OCI-LY7 (cell line): ENCODE measurements at regions not wholly inside any gene's neighbourhood (a gene's known extent, or its start where the extent isn't known, plus 50 kb on each side); places are given as distances from the start of the nearest gene placed in this dataset.

ENCODE experiments used
- EZH2phosphoT487 ChIP-seq: fragments of 200-600 bp; sonication (generic); IDR thresholded peaks from 2 replicates; pipeline ENCODE4 v1.6.1; 2018; ENCODE audit warnings: low read depth, borderline replicate concordance, mild to moderate bottlenecking, mixed run types, antibody characterized with exemption, low read length, moderate library complexity, mixed read lengths
- TF ChIP-seq, protein P1 (sequence below): fragments of 200-600 bp; sonication (generic); conservative IDR thresholded peaks from 2 replicates; pipeline ENCODE4 v1.5.1; 2014; ENCODE audit warnings: mild to moderate bottlenecking, antibody characterized with exemption, low read length, moderate library complexity, mixed read lengths

DNA sequence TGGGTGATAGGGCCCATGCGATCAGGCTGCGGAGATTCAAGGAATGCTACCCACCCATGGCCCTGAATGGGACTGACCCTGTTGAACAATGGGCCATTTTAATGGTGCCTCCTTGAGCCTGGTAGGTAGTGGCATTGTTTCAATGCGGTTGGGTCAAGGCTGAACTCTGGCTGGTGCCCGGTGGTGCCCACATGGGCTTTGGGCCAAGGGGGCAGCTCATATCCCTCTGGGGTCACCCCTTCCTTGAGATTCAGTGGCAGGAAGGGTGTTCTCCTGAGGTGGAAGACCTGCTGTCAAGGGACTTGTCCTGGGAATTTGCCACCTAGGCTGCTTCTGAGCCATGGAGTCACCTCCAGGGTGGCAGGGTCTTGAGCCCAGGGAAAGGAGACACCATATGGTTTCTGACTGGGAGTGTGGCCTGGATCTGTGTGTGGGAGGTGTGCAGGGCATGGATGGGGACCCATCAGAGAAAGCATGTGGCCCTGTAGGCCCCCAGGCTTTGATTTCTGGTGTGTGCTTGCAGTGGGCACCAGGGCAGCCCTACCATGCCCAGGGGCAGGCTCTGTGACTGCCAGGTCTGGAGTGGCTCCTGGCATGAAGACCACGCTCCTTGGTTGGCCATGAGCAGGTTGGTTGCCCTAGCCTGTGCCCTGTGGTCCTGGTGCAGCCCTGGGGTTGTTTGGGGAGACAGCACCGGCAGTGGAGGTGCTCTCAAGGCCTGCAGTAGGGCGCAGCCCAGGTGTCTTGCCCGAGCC is 199.9 kb downstream of the UBE3A start:
- TF ChIP-seq, protein P1, sequence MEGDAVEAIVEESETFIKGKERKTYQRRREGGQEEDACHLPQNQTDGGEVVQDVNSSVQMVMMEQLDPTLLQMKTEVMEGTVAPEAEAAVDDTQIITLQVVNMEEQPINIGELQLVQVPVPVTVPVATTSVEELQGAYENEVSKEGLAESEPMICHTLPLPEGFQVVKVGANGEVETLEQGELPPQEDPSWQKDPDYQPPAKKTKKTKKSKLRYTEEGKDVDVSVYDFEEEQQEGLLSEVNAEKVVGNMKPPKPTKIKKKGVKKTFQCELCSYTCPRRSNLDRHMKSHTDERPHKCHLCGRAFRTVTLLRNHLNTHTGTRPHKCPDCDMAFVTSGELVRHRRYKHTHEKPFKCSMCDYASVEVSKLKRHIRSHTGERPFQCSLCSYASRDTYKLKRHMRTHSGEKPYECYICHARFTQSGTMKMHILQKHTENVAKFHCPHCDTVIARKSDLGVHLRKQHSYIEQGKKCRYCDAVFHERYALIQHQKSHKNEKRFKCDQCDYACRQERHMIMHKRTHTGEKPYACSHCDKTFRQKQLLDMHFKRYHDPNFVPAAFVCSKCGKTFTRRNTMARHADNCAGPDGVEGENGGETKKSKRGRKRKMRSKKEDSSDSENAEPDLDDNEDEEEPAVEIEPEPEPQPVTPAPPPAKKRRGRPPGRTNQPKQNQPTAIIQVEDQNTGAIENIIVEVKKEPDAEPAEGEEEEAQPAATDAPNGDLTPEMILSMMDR: no peak
- no peak for TF ChIP-seq EZH2phosphoT487
